Lower leg skin (tissue), 3 donors: ENCODE measurements at regions not wholly inside any gene's neighbourhood (a gene's known extent, or its start where the extent isn't known, plus 50 kb on each side); places are given as distances from the start of the nearest gene placed in this dataset.
"Not testable (repeated sequence)": the region's sequence is repeated elsewhere in the genome, so short reads cannot be mapped to it uniquely, and the experiment has no call there.

Experiments
- CTCF ChIP-seq, 3 donors: fragments of 450-650 bp; IDR thresholded peaks; one replicate each; pipeline ENCODE4 v1.5.1; 2016; ENCODE audit warnings: antibody characterized with exemption in 3 of 3, mild to moderate bottlenecking in 3 of 3, moderate library complexity in 2 of 3
- POLR2A ChIP-seq, 2 donors: fragments of 450-650 bp; IDR thresholded peaks; one replicate each; pipeline ENCODE4 v1.6.1; 2016 to 2017; ENCODE audit warnings: antibody characterized with exemption in 2 of 2, mild to moderate bottlenecking in 1 of 2, moderate library complexity in 1 of 2

DNA sequence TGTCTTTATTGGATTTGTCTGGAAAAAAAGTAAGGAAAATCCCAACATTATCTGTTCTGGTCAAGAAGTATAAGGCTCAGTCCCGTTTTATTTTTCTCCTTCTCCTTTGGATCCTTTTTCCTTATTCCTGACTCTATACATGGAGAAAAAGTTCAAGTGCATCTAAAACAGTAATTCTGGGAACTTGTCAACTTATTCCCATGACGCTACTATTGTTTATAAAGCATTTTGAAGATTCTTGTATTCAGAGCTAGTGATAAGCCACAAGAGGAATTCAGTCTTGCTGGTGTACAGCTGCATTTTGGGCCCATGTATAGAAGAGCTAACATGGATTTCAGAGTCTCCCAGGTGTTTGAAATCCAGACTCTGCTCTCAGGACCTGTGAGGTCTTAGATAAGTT, 5278.1 kb upstream of the TPTE start:
- TF ChIP-seq CTCF, POLR2A (IDR thresholded peaks at IDR 0.05): not testable (repeated sequence)
